ENCODE measurements at regions not wholly inside any gene's neighbourhood (a gene's known extent, or its start where the extent isn't known, plus 50 kb on each side); places are given as distances from the start of the nearest gene placed in this dataset.

DNA sequence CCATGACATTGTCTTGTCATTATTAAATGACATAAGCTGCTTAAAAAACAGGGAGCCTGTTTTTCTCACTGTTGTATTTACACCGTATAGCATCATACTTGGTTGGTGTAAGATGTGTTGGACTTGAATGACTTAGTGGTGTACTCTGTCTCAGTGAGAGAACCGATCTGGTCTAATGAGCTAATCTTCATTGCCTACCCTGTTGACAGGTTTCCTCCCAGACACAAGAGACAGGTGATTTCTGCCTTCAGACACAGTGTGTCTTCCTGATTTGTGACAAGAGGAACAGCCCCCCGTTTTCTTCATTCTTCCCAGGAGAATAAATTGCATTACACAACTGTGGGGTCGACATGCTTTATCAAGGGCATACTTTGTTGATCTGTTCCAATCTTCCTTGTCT is 137.2 kb upstream of the ID4 start:
- Histone ChIP-seq H2AFZ (ENCODE audit: low read depth) (no peak overlapping the region; the same call in 1 of the 2 replicates), H3K4me1 (ENCODE audit: control insufficient read depth in 1 of 2, insufficient read depth in 2 of 2, low read depth in 1 of 2, low read length in 1 of 2) (no peaks in the 10 kb centered on the region), H3K36me3 (replicated peaks in 1 of 2; ENCODE audit: control insufficient read depth in 1 of 2, insufficient read depth in 2 of 2, low read length in 1 of 2) (no peaks in the 10 kb centered on the region), H4K20me1 (ENCODE audit: insufficient read depth) (no peaks in the 10 kb centered on the region), H3K9ac (no peak overlapping the region), H3K27me3 (ENCODE audit: insufficient read depth) (no peaks in the 10 kb centered on the region), H3K9me3 (no peaks in the 10 kb centered on the region), H3K27ac (ENCODE audit: low read depth in 2 of 2, low read length in 1 of 2) (no peak overlapping the region), H3K4me3 (ENCODE audit: low read depth in 2 of 2, low read length in 1 of 2) (no peak overlapping the region), H3K4me2 (no peak overlapping the region), H3F3A (replicated peaks; ENCODE audit: insufficient read depth) (peaks cover 6% of the 10 kb centered on the region), H3K79me2 (ENCODE audit: insufficient read depth) (no peaks in the 10 kb centered on the region), H3K9me2 (no peaks in the 10 kb centered on the region)
- TF ChIP-seq EP300 (IDR thresholded peaks at IDR 0.05; ENCODE audit: borderline replicate concordance in 1 of 2, low read depth in 1 of 2, low read length in 1 of 2) (no peak), SMC3 (IDR thresholded peaks at IDR 0.05; ENCODE audit: low read depth, low read length) (no peak), MXI1 (IDR thresholded peaks at IDR 0.05; ENCODE audit: low read depth, low read length) (no peak), FOXJ3 (CRISPR knock-in tag; IDR thresholded peaks at IDR 0.05) (no peak), NRF1 (IDR thresholded peaks at IDR 0.05; ENCODE audit: low read depth, low read length) (no peak), TEAD4 (IDR thresholded peaks at IDR 0.05; ENCODE audit: borderline replicate concordance, insufficient read depth) (no peak), FOSL2 (IDR thresholded peaks at IDR 0.05; ENCODE audit: borderline replicate concordance, low read depth) (no peak), RCOR1 (IDR thresholded peaks at IDR 0.05; ENCODE audit: low read length) (no peak), YY1 (IDR thresholded peaks at IDR 0.05; ENCODE audit: low read depth) (no peak), GATA2 (CRISPR knock-in tag; IDR thresholded peaks at IDR 0.05) (no peak), ELF1 (IDR thresholded peaks at IDR 0.05) (no peak)
- TF ChIP-seq, protein P1, sequence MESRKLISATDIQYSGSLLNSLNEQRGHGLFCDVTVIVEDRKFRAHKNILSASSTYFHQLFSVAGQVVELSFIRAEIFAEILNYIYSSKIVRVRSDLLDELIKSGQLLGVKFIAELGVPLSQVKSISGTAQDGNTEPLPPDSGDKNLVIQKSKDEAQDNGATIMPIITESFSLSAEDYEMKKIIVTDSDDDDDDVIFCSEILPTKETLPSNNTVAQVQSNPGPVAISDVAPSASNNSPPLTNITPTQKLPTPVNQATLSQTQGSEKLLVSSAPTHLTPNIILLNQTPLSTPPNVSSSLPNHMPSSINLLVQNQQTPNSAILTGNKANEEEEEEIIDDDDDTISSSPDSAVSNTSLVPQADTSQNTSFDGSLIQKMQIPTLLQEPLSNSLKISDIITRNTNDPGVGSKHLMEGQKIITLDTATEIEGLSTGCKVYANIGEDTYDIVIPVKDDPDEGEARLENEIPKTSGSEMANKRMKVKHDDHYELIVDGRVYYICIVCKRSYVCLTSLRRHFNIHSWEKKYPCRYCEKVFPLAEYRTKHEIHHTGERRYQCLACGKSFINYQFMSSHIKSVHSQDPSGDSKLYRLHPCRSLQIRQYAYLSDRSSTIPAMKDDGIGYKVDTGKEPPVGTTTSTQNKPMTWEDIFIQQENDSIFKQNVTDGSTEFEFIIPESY (IDR thresholded peaks at IDR 0.05; ENCODE audit: borderline replicate concordance, low read depth), result no peak
- TF ChIP-seq, protein P2, sequence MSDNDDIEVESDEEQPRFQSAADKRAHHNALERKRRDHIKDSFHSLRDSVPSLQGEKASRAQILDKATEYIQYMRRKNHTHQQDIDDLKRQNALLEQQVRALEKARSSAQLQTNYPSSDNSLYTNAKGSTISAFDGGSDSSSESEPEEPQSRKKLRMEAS (IDR thresholded peaks at IDR 0.05; ENCODE audit: low read depth), result no peak
- ChIA-PET CTCF (interaction anchor here (1.3 kb wide), 1 partner anchor 9 kb away, joined by 3 read pairs; no protein-coding TSS in a partner anchor), POLR2A (no interaction called here)
- no peak for DNase-seq
- 34% methylated on average over 4 of the region's 4 CpGs for WGBS (ENCODE audit: low lambda C conversion rate)

DNA sequence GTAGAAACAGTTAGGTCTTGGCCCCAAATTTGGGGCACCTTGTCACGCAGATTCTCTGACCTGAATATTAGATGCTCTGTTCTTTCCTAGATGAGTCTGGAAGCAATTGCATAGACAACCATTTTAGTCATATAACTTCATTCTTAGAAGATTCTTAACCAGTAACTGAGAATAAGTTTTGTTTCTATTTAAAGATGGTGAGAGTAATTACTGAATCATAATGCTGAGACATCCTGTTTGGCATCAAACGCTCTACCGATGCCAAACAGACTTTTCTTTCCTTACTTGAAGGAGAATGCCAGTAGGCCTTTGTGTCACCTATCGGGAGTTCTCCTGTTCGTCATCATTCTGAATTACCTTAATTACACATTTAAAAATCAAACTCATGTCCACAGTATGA is 131.6 kb upstream of the ID4 start:
- ChIA-PET POLR2A (no interaction called here), CTCF (no interaction called here)
- Histone ChIP-seq H3K9me2 (no peaks in the 10 kb centered on the region), H3K79me2 (ENCODE audit: insufficient read depth) (no peaks in the 10 kb centered on the region), H3K27ac (ENCODE audit: low read depth in 2 of 2, low read length in 1 of 2) (peak overlapping the region in 1 of 2 experiments; percentile 67; a peak in 2 of 4 replicates), H3F3A (replicated peaks; ENCODE audit: insufficient read depth) (peaks cover 5% of the 10 kb centered on the region), H3K4me1 (ENCODE audit: control insufficient read depth in 1 of 2, insufficient read depth in 2 of 2, low read depth in 1 of 2, low read length in 1 of 2) (no peaks in the 10 kb centered on the region), H3K27me3 (ENCODE audit: insufficient read depth) (no peaks in the 10 kb centered on the region), H3K9me3 (no peaks in the 10 kb centered on the region), H3K9ac (no peak overlapping the region), H3K4me2 (peak overlapping the region; percentile 29; the same call in 1 of the 2 replicates), H2AFZ (ENCODE audit: low read depth) (peak overlapping the region; percentile 73), H3K36me3 (replicated peaks in 1 of 2; ENCODE audit: control insufficient read depth in 1 of 2, insufficient read depth in 2 of 2, low read length in 1 of 2) (no peaks in the 10 kb centered on the region), H4K20me1 (ENCODE audit: insufficient read depth) (no peaks in the 10 kb centered on the region), H3K4me3 (ENCODE audit: low read depth in 2 of 2, low read length in 1 of 2) (no peak overlapping the region)
- no peak for DNase-seq
- WGBS (ENCODE audit: low lambda C conversion rate), result 38% methylated on average over 5 of the region's 5 CpGs
- no peak for TF ChIP-seq FOXJ3 (CRISPR knock-in tag; IDR thresholded peaks at IDR 0.05)
- TF ChIP-seq, protein P3, sequence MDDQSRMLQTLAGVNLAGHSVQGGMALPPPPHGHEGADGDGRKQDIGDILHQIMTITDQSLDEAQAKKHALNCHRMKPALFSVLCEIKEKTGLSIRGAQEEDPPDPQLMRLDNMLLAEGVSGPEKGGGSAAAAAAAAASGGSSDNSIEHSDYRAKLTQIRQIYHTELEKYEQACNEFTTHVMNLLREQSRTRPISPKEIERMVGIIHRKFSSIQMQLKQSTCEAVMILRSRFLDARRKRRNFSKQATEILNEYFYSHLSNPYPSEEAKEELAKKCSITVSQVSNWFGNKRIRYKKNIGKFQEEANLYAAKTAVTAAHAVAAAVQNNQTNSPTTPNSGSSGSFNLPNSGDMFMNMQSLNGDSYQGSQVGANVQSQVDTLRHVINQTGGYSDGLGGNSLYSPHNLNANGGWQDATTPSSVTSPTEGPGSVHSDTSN (IDR thresholded peaks at IDR 0.05), result peak; percentile 37; the same call in 1 of the 2 replicates
- TF ChIP-seq EZH2phosphoT487 (IDR thresholded peaks at IDR 0.05; ENCODE audit: borderline replicate concordance, low read depth), result no peak
- TF ChIP-seq GATA2 (CRISPR knock-in tag; IDR thresholded peaks at IDR 0.05), result no peak
- TF ChIP-seq, protein P4, sequence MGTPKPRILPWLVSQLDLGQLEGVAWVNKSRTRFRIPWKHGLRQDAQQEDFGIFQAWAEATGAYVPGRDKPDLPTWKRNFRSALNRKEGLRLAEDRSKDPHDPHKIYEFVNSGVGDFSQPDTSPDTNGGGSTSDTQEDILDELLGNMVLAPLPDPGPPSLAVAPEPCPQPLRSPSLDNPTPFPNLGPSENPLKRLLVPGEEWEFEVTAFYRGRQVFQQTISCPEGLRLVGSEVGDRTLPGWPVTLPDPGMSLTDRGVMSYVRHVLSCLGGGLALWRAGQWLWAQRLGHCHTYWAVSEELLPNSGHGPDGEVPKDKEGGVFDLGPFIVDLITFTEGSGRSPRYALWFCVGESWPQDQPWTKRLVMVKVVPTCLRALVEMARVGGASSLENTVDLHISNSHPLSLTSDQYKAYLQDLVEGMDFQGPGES (IDR thresholded peaks at IDR 0.05; ENCODE audit: low read depth, low read length), result no peak
- no peak for TF ChIP-seq SIN3A (IDR thresholded peaks at IDR 0.05; ENCODE audit: borderline replicate concordance, low read depth, low read length)
- peak; percentile 33; the same call in 1 of the 2 replicates for TF ChIP-seq RXRA (IDR thresholded peaks at IDR 0.05; ENCODE audit: borderline replicate concordance, low read depth)
- TF ChIP-seq JUND (IDR thresholded peaks at IDR 0.05), result peak; percentile 38; the same call in 1 of the 2 replicates
- no peak for TF ChIP-seq GABPA (IDR thresholded peaks at IDR 0.05; ENCODE audit: low read depth)
- TF ChIP-seq, protein P5, sequence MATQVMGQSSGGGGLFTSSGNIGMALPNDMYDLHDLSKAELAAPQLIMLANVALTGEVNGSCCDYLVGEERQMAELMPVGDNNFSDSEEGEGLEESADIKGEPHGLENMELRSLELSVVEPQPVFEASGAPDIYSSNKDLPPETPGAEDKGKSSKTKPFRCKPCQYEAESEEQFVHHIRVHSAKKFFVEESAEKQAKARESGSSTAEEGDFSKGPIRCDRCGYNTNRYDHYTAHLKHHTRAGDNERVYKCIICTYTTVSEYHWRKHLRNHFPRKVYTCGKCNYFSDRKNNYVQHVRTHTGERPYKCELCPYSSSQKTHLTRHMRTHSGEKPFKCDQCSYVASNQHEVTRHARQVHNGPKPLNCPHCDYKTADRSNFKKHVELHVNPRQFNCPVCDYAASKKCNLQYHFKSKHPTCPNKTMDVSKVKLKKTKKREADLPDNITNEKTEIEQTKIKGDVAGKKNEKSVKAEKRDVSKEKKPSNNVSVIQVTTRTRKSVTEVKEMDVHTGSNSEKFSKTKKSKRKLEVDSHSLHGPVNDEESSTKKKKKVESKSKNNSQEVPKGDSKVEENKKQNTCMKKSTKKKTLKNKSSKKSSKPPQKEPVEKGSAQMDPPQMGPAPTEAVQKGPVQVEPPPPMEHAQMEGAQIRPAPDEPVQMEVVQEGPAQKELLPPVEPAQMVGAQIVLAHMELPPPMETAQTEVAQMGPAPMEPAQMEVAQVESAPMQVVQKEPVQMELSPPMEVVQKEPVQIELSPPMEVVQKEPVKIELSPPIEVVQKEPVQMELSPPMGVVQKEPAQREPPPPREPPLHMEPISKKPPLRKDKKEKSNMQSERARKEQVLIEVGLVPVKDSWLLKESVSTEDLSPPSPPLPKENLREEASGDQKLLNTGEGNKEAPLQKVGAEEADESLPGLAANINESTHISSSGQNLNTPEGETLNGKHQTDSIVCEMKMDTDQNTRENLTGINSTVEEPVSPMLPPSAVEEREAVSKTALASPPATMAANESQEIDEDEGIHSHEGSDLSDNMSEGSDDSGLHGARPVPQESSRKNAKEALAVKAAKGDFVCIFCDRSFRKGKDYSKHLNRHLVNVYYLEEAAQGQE (IDR thresholded peaks at IDR 0.05; ENCODE audit: low read depth, low read length), result no peak
- TF ChIP-seq TCF12 (IDR thresholded peaks at IDR 0.05), result peak; percentile 61
